K562 (cell line): ENCODE measurements at regions not wholly inside any gene's neighbourhood (a gene's known extent, or its start where the extent isn't known, plus 50 kb on each side); places are given as distances from the start of the nearest gene placed in this dataset.

Experiments used
- ATAC-seq: fragments of 200-7000 bp; cut with Tn5 transposase; 3 replicates; pipeline ENCODE4 v1.9.1; 2020; ENCODE audit warnings: moderate library complexity
- BruUV-seq: library from RNA; stranded (reverse); fragments of 400-500 nt; replicated peaks from 2 replicates; lab custom pipeline; 2021; lab: Mats Ljungman, UMichigan
- CTCF ChIA-PET: fragments of 300-600 bp; formaldehyde crosslinking; extraction: SDS; loops from one replicate; lab custom pipeline; 2021; ENCODE audit warnings: low intra/inter-chr PET ratio; lab: Yijun Ruan, JAX
- POLR2A ChIA-PET: fragments of 300-600, 350-650 bp; sonication (Branson Sonifier 250); formaldehyde crosslinking; extraction: SDS; loops from one replicate; lab custom pipeline; 2021; ENCODE audit warnings: antibody characterized with exemption, inconsistent platforms; lab: Yijun Ruan, JAX
- DNase-seq, 4 experiments: peaks; one replicate each; pipeline versions ENCODE4 v3.0.0 to v3.0.0-alpha.2; 2011 to 2018; ENCODE audit warnings: low spot score in 3 of 4, mixed read lengths in 3 of 4; ENCODE audit errors: extremely low read depth in 1 of 4
- FAIRE-seq: peaks from 2 replicates; lab custom pipeline; 2011; peaks lifted over from hg19 to GRCh38; lab: Jason Lieb, UNC
- H2AFZ ChIP-seq: 2 replicates; pipeline ENCODE4 v1.6.0; 2011; ENCODE audit warnings: low read depth, low read length, control low read depth, inconsistent platforms
- H3K27ac ChIP-seq: fragments of 200-600 bp; 3 replicates; pipeline ENCODE4 v1.8.0; 2011; ENCODE audit warnings: low read depth, mild to moderate bottlenecking, control low read depth, inconsistent platforms, low read length, moderate library complexity, mixed read lengths; ENCODE audit errors: extremely low read depth
- H3K27me3 ChIP-seq, 2 experiments: fragments of 300-600 bp in 1 of 2; 2 replicates in 1 of 2; 3 replicates in 1 of 2; pipeline versions ENCODE4 v1.6.0 to v1.8.0; 2011; ENCODE audit warnings: inconsistent platforms in 2 of 2, low read length in 2 of 2, mild to moderate bottlenecking in 1 of 2, mixed read lengths in 1 of 2, moderate library complexity in 1 of 2; ENCODE audit not compliant: control insufficient read depth in 2 of 2, insufficient read depth in 2 of 2
- H3K36me3 ChIP-seq: fragments of 300-600 bp; 3 replicates; pipeline ENCODE4 v1.8.0; 2011; ENCODE audit warnings: mild to moderate bottlenecking, low read length, inconsistent platforms; ENCODE audit not compliant: control insufficient read depth, insufficient read depth
- H3K4me1 ChIP-seq, 2 experiments: fragments of 200-600 bp in 1 of 2; replicated peaks in 1 of 2; 2 replicates in 1 of 2; 3 replicates in 1 of 2; pipeline versions ENCODE4 v1.5.1 to v1.8.0; 2011; ENCODE audit warnings: inconsistent platforms in 2 of 2, low read length in 2 of 2, mild to moderate bottlenecking in 1 of 2, mixed read lengths in 1 of 2, moderate library complexity in 1 of 2; ENCODE audit not compliant: control insufficient read depth in 2 of 2, insufficient read depth in 2 of 2
- H3K4me2 ChIP-seq: 2 replicates; pipeline ENCODE4 v1.6.1; 2011; ENCODE audit warnings: low read length, control low read depth, inconsistent platforms, mixed read lengths; ENCODE audit not compliant: insufficient read depth
- H3K4me3 ChIP-seq: fragments of 200-600 bp; sonication (generic), shearing (Covaris generic); 2 replicates; pipeline ENCODE4 v1.5.1; 2016; ENCODE audit warnings: control low read depth, inconsistent platforms
- H3K79me2 ChIP-seq: fragments of 200-600 bp; 3 replicates; pipeline ENCODE4 v1.8.0; 2011; ENCODE audit warnings: low read length, inconsistent platforms; ENCODE audit not compliant: control insufficient read depth, insufficient read depth
- H3K9ac ChIP-seq, 2 experiments: 2 replicates each; pipeline versions ENCODE4 v1.6.0 to v1.6.1; 2011; ENCODE audit warnings: low read depth in 2 of 2, low read length in 2 of 2, control low read depth in 1 of 2, inconsistent platforms in 1 of 2, mild to moderate bottlenecking in 1 of 2, mixed read lengths in 1 of 2; ENCODE audit not compliant: insufficient read depth in 1 of 2
- H3K9me1 ChIP-seq: one replicate; pipeline ENCODE4 v1.6.0; 2011; ENCODE audit warnings: inconsistent platforms, mild to moderate bottlenecking, low read length, moderate library complexity; ENCODE audit not compliant: control insufficient read depth, insufficient read depth
- H3K9me3 ChIP-seq: replicated peaks from 2 replicates; pipeline ENCODE4 v1.5.1; 2011; ENCODE audit warnings: low read depth, low read length, inconsistent platforms; ENCODE audit not compliant: control insufficient read depth, insufficient read depth
- H4K20me1 ChIP-seq: replicated peaks from 2 replicates; pipeline ENCODE4 v1.6.1; 2011; ENCODE audit warnings: low read length, inconsistent platforms, mixed read lengths; ENCODE audit not compliant: control insufficient read depth, insufficient read depth
- C11orf30 ChIP-seq: fragments of 450-650 bp; IDR thresholded peaks from 2 replicates; pipeline ENCODE4 v1.6.1; 2016; ENCODE audit warnings: low read depth, mild to moderate bottlenecking
- FOS ChIP-seq: IDR thresholded peaks from 3 replicates; pipeline ENCODE4 v1.6.1; 2011; ENCODE audit not compliant: insufficient read length; ENCODE audit errors: extremely low read depth
- FOXJ3 ChIP-seq: sonication (generic); formaldehyde crosslinking; IDR thresholded peaks from 2 replicates; pipeline ENCODE4 v1.4.0; 2020; ENCODE audit warnings: mild to moderate bottlenecking, missing genetic modification reagents
- HNRNPUL1 ChIP-seq: fragments of 200-400 bp; formaldehyde crosslinking; IDR thresholded peaks from 2 replicates; pipeline ENCODE4 v1.6.1; 2017; ENCODE audit warnings: low read length
- HOXB6 ChIP-seq: fragments of 250-450 bp; sonication (Bioruptor Pico); IDR thresholded peaks from 2 replicates; pipeline ENCODE4 v1.5.1; 2022; ENCODE audit warnings: mild to moderate bottlenecking, borderline replicate concordance
- LARP7 ChIP-seq: fragments of 450-650 bp; IDR thresholded peaks from 2 replicates; pipeline ENCODE4 v1.6.1; 2016
- MTF1 ChIP-seq: fragments of 250-450 bp; sonication (Bioruptor Pico); IDR thresholded peaks from 2 replicates; pipeline ENCODE4 v1.9.0; 2021; ENCODE audit warnings: moderate library complexity, mild to moderate bottlenecking, inconsistent platforms, borderline replicate concordance
- RBM22 ChIP-seq: fragments of 200-400 bp; formaldehyde crosslinking; IDR thresholded peaks from 2 replicates; pipeline ENCODE4 v1.6.1; 2018; ENCODE audit warnings: low read length, low read depth; ENCODE audit not compliant: poor library complexity, severe bottlenecking
- SP2 ChIP-seq: IDR thresholded peaks from 2 replicates; pipeline ENCODE4 v1.6.1; 2011; ENCODE audit warnings: mild to moderate bottlenecking, low read depth, low read length, moderate library complexity; ENCODE audit not compliant: poor library complexity, severe bottlenecking; ENCODE audit errors: extremely low read depth
- ZNF696 ChIP-seq: fragments of 250-450 bp; sonication (Bioruptor Pico); conservative IDR thresholded peaks from 2 replicates; pipeline ENCODE4 v1.4.0; 2020; ENCODE audit warnings: mild to moderate bottlenecking, moderate library complexity
- WGBS: fragments of 100-300 bp; shearing (Covaris generic); methylation state at CpG from one replicate; pipeline ENCODE4 v1.1.6; 2016; ENCODE audit warnings: low coverage, mixed read lengths; ENCODE audit not compliant: insufficient coverage; ENCODE audit errors: missing lambda C conversion rate; 5-methylcytosine and 5-hydroxymethylcytosine counted together
- in situ Hi-C: fragments of 300-500 bp; cut with MboI; formaldehyde crosslinking; loops from 4 replicates; pipeline ENCODE4 v1.15.0; 2018; ENCODE audit warnings: inconsistent platforms, mixed read lengths
- intact Hi-C: fragments of 100-400 bp; cut with micrococcal nuclease; formaldehyde crosslinking; loops from 2 replicates; pipeline ENCODE4 v1.14.2; 2022
- TF ChIP-seq, protein P1 (sequence below), 2 experiments: IDR thresholded peaks; 2 replicates each; pipeline ENCODE4 v1.6.1; 2012; ENCODE audit warnings: improper control_type of control experiment in 2 of 2, low read depth in 2 of 2, low read length in 2 of 2, borderline replicate concordance in 1 of 2
- TF ChIP-seq, protein P2 (sequence below): fragments of 250-450 bp; sonication (Bioruptor Pico); IDR thresholded peaks from 2 replicates; pipeline ENCODE4 v1.4.0; 2020; ENCODE audit warnings: mild to moderate bottlenecking
- TF ChIP-seq, protein P3 (sequence below): sonication (generic); formaldehyde crosslinking; IDR thresholded peaks from 2 replicates; pipeline ENCODE4 v1.8.0; 2022; ENCODE audit warnings: mild to moderate bottlenecking, missing genetic modification reagents

DNA sequence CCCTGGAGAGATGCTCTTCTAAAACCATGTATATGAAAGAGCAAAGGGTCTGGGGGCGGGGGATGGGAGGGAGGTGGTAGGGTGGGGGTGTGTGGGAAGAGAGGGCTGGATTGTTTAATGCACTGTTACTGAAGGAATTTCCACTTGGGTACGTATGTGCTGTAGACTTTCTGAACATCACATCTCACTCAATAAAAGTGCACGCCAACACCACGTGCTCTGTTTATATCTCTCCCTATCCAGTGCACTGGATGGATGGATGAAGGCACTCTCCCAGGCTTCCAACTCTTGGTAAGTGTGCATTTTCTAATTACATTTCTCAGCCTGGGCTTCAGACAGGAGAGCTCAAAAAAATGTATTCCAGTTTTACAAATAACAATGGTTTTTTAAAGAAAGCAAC, 184.3 kb upstream of the SIX2 start (continued):
- TF ChIP-seq C11orf30 (no peak), ZNF696 (no peak), FOXJ3 (CRISPR knock-in tag) (no peak), RBM22 (no peak), FOS (no peak), SP2 (no peak), HOXB6 (CRISPR knock-in tag) (no peak), LARP7 (no peak)
- TF ChIP-seq, protein P1, sequence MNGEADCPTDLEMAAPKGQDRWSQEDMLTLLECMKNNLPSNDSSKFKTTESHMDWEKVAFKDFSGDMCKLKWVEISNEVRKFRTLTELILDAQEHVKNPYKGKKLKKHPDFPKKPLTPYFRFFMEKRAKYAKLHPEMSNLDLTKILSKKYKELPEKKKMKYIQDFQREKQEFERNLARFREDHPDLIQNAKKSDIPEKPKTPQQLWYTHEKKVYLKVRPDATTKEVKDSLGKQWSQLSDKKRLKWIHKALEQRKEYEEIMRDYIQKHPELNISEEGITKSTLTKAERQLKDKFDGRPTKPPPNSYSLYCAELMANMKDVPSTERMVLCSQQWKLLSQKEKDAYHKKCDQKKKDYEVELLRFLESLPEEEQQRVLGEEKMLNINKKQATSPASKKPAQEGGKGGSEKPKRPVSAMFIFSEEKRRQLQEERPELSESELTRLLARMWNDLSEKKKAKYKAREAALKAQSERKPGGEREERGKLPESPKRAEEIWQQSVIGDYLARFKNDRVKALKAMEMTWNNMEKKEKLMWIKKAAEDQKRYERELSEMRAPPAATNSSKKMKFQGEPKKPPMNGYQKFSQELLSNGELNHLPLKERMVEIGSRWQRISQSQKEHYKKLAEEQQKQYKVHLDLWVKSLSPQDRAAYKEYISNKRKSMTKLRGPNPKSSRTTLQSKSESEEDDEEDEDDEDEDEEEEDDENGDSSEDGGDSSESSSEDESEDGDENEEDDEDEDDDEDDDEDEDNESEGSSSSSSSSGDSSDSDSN (IDR thresholded peaks at IDR 0.05; ENCODE audit: borderline replicate concordance in 1 of 2, low read depth in 2 of 2, low read length in 2 of 2): no peak

DNA sequence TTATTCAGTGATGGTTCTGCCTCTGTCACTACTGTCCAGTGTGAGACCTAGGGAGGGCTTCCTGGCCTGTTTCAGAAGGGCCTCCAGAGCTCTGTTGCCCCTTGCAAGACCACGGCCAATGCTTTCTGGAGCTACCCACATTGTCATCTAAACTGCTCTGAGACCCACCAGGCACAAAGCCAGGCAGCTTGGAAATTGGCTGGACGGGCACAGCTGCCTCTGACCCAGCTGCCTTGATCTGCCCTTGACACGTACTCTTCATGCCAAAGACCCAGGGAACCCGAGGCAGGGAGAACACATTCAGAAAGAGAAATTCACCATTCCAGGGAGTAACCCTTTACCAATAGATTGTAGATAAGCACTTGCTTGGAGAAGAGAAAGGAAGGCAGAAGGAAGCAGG, 183.7 kb upstream of the SIX2 start:
- Histone ChIP-seq H3K79me2 (no peaks in the 10 kb centered on the region), H3K27ac (no peak overlapping the region), H3K9me1 (no peaks in the 10 kb centered on the region), H3K4me1 (peaks cover 0 to 4% of the 10 kb centered on the region in 2 experiments; a peak in 1 of 5 replicates), H3K9me3 (no peaks in the 10 kb centered on the region), H3K4me3 (no peak overlapping the region), H2AFZ (no peak overlapping the region), H3K27me3 (peaks cover 0 to 9% of the 10 kb centered on the region in 2 experiments; a peak in 2 of 5 replicates), H3K36me3 (no peaks in the 10 kb centered on the region), H4K20me1 (no peaks in the 10 kb centered on the region; the same call in 1 of the 2 replicates), H3K9ac (no peak overlapping the region), H3K4me2 (no peak overlapping the region)
- intact Hi-C loops (no loop called here), in situ Hi-C loops (no loop called here)
- FAIRE-seq (no peak), DNase-seq (no peak), ATAC-seq (no peak)
- TF ChIP-seq, protein P2, sequence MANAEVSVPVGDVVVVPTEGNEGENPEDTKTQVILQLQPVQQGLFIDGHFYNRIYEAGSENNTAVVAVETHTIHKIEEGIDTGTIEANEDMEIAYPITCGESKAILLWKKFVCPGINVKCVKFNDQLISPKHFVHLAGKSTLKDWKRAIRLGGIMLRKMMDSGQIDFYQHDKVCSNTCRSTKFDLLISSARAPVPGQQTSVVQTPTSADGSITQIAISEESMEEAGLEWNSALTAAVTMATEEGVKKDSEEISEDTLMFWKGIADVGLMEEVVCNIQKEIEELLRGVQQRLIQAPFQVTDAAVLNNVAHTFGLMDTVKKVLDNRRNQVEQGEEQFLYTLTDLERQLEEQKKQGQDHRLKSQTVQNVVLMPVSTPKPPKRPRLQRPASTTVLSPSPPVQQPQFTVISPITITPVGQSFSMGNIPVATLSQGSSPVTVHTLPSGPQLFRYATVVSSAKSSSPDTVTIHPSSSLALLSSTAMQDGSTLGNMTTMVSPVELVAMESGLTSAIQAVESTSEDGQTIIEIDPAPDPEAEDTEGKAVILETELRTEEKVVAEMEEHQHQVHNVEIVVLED (CRISPR knock-in tag): no peak
- TF ChIP-seq, protein P3, sequence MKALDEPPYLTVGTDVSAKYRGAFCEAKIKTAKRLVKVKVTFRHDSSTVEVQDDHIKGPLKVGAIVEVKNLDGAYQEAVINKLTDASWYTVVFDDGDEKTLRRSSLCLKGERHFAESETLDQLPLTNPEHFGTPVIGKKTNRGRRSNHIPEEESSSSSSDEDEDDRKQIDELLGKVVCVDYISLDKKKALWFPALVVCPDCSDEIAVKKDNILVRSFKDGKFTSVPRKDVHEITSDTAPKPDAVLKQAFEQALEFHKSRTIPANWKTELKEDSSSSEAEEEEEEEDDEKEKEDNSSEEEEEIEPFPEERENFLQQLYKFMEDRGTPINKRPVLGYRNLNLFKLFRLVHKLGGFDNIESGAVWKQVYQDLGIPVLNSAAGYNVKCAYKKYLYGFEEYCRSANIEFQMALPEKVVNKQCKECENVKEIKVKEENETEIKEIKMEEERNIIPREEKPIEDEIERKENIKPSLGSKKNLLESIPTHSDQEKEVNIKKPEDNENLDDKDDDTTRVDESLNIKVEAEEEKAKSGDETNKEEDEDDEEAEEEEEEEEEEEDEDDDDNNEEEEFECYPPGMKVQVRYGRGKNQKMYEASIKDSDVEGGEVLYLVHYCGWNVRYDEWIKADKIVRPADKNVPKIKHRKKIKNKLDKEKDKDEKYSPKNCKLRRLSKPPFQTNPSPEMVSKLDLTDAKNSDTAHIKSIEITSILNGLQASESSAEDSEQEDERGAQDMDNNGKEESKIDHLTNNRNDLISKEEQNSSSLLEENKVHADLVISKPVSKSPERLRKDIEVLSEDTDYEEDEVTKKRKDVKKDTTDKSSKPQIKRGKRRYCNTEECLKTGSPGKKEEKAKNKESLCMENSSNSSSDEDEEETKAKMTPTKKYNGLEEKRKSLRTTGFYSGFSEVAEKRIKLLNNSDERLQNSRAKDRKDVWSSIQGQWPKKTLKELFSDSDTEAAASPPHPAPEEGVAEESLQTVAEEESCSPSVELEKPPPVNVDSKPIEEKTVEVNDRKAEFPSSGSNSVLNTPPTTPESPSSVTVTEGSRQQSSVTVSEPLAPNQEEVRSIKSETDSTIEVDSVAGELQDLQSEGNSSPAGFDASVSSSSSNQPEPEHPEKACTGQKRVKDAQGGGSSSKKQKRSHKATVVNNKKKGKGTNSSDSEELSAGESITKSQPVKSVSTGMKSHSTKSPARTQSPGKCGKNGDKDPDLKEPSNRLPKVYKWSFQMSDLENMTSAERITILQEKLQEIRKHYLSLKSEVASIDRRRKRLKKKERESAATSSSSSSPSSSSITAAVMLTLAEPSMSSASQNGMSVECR: no peak
- TF ChIP-seq HNRNPUL1 (no peak), MTF1 (CRISPR knock-in tag) (no peak)
- ChIA-PET POLR2A (no interaction called here), CTCF (no interaction called here)
- 0% methylated on average over 4 of the region's 4 CpGs for WGBS
- BruUV-seq: no TSS peak
